ENCODE measurements at regions not wholly inside any gene's neighbourhood (a gene's known extent, or its start where the extent isn't known, plus 50 kb on each side); places are given as distances from the start of the nearest gene placed in this dataset.

DNA sequence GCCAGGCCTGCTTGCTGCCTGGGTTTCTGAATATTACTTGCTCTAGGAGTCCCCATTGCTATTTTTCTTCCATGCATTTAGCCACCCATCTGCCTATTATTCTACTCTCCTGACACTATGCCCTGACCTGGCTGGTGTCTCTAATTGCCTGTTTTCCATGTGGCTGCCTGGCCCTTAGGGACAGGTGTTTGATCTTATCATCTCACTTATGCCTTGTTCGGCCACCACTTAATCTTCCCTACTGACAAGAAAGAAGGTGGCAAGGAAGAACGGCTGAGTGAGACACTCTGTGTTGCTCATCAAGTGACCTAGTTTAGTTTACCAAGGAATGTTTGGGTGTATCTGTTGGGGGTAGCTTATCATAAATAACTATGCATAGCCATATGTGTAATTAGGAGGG, 50.4 kb upstream of the RAPH1 start:
- Mint-ChIP-seq H3K9me3 (no peaks in the 10 kb centered on the region), H3K27me3 (ENCODE audit: low read depth) (peaks cover 6% of the 10 kb centered on the region), H3K36me3 (ENCODE audit: insufficient read depth in 2 of 2) (no peaks in the 10 kb centered on the region), H3K4me3 (peak overlapping the region in 1 of 2 donors; percentile 19), H3K27ac (no peak overlapping the region), H3K4me1 (ENCODE audit: low read depth) (peaks cover 26% of the 10 kb centered on the region)
- DNase-seq: no peak
- ATAC-seq (replicated peaks in 1 of 2): no peak

DNA sequence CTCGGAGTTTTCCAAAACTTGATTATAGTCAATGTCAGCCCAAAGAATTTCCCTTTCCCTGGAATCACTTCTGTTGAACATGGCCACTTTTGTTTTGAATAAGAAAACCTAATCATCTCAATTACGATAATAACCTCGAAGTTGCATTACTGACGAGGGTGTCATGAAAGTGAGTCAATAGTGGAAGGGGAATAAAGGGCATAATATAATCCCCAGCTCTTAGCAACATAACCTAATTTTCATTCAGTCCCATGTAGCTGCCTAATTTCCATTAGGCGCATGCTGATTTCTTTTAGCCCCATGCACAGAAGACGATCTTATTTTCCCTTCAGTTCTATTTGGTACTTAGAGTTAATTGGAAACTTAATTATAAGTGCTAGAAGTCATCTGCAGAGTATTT, 51.1 kb upstream of the RAPH1 start:
- DNase-seq: no peak
- no peaks in the 10 kb centered on the region for H3K9me3 Mint-ChIP-seq
- peaks cover 29% of the 10 kb centered on the region for H3K4me1 Mint-ChIP-seq (ENCODE audit: low read depth)
- no peaks in the 10 kb centered on the region for H3K36me3 Mint-ChIP-seq (ENCODE audit: insufficient read depth in 2 of 2)
- H3K27ac Mint-ChIP-seq: no peak overlapping the region
- H3K4me3 Mint-ChIP-seq: peak overlapping the region in 1 of 2 donors; percentile 19
- H3K27me3 Mint-ChIP-seq (ENCODE audit: low read depth): peaks cover 6% of the 10 kb centered on the region
- ATAC-seq (replicated peaks in 1 of 2): peak in 1 of 2 donors; percentile 12

DNA sequence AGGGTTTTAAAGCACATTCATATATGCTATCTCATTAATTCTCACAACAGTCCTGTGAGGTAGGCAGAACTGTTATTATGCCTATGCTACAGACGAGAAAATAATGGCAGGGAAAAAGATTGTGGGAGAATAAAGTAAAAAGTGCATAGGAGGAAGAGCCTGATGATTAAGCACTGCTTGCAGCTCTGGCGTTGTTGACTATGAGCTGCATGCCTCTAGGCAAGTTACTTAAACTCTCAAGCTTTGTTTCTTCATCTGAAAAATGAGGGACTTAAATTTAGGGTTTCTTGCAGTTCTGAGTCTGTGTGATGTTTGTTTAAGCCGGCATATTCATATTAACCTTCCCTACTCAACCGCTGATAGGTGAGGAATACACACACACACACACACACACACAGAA, 51.6 kb upstream of the RAPH1 start:
- DNase-seq (no peak), ATAC-seq (replicated peaks in 1 of 2) (no peak)
- H3K27me3 Mint-ChIP-seq (ENCODE audit: low read depth): peaks cover 6% of the 10 kb centered on the region
- H3K9me3 Mint-ChIP-seq: no peaks in the 10 kb centered on the region
- no peak overlapping the region for H3K27ac Mint-ChIP-seq
- peaks cover 34% of the 10 kb centered on the region for H3K4me1 Mint-ChIP-seq (ENCODE audit: low read depth)
- H3K4me3 Mint-ChIP-seq: no peak overlapping the region
- no peaks in the 10 kb centered on the region for H3K36me3 Mint-ChIP-seq (ENCODE audit: insufficient read depth in 2 of 2)

DNA sequence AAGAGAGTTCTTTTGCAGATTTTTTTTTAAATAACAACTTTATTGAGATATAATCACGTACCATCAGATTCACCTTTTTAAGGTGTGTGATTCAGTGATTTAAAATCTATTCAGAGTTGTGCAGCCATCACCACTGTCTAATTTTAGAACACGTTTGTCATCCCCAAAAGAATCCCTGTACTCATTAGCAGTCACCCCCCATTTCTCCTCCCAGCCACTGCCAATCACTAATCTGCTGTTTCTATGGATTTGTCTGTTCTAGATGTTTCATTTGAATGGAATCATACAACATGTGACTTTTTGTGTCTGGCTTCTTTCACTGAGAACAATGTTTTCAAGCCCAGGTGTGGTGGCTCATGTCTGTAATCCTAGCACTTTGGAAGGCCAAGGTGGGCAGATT, 55.4 kb upstream of the RAPH1 start:
- Mint-ChIP-seq H3K36me3 (ENCODE audit: insufficient read depth in 2 of 2) (no peaks in the 10 kb centered on the region), H3K27ac (no peak overlapping the region), H3K9me3 (no peaks in the 10 kb centered on the region), H3K27me3 (ENCODE audit: low read depth) (peaks cover 3% of the 10 kb centered on the region), H3K4me1 (ENCODE audit: low read depth) (peaks cover 18% of the 10 kb centered on the region), H3K4me3 (no peak overlapping the region)
- ATAC-seq (replicated peaks in 1 of 2) (no peak), DNase-seq (no peak)

DNA sequence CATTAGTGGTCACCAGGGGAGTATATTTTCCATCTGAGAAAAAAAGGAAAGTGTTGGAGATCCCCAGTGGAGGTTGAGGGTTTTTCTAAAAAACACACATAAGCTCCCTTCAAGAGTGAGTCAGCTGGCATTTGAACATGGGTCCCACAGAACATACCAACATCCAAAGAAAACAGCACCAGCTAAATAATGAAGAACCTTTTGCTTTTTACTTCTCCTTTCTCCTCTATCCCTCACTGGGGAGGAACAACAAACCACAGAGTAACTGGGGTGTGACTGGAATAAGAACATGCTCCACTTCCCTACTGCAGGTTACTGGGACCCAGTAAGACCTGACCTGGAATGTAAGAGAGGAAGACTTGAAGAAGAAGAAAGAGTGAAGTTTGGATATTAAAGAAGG, 56.5 kb upstream of the RAPH1 start:
- H3K4me3 Mint-ChIP-seq: no peak overlapping the region
- H3K4me1 Mint-ChIP-seq (ENCODE audit: low read depth): peaks cover 10% of the 10 kb centered on the region
- DNase-seq: no peak
- no peaks in the 10 kb centered on the region for H3K9me3 Mint-ChIP-seq
- H3K36me3 Mint-ChIP-seq (ENCODE audit: insufficient read depth in 2 of 2): no peaks in the 10 kb centered on the region
- no peak for ATAC-seq (replicated peaks in 1 of 2)
- H3K27me3 Mint-ChIP-seq (ENCODE audit: low read depth): peaks cover 2% of the 10 kb centered on the region
- H3K27ac Mint-ChIP-seq: no peak overlapping the region

DNA sequence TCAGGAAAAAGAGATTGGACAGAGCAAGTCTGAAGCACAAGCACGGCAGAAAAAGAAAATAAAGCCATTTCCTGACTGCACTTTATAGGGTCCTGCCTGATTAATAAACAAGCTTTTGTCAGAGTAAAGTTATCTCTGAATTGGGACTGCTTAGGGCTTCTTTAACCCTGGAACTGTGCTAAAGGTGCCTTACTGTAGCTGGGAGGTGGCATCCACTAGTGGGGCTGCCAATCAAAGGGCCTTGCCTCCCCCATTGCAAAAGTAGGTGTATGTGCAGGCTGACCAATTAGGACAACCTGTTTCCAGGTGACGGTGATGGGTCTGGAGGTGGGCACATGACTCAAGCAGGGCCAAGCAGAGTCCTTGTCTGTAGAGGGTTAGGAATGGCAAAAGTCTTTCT, 57.4 kb upstream of the RAPH1 start:
- DNase-seq: no peak
- ATAC-seq (replicated peaks in 1 of 2): no peak

DNA sequence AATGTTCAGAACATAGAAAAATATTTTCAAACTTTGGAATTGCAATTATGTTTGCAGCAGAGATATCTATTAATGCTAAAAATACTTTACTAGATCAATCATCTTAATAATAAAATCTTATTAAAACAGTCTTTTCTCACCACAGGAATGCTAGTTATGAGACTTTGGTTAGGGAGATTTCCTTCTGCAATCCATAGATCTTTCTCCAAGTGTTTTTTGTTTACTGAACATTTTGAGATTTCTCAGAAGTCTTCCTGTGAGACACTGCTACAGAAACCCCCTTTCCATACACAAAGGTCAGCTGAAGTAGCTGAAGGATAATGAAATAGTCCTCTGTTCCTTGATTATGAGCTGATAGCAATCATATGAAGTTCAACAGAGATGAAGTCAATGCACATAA, 59.4 kb upstream of the RAPH1 start:
- no peak overlapping the region for H3K27ac Mint-ChIP-seq
- peaks cover 28% of the 10 kb centered on the region for H3K4me1 Mint-ChIP-seq (ENCODE audit: low read depth)
- DNase-seq (no peak), ATAC-seq (replicated peaks in 1 of 2) (no peak)
- peaks cover 8% of the 10 kb centered on the region for H3K27me3 Mint-ChIP-seq (ENCODE audit: low read depth)
- peaks cover 0 to 2% of the 10 kb centered on the region in 2 donors for H3K36me3 Mint-ChIP-seq (ENCODE audit: insufficient read depth in 2 of 2)
- no peak overlapping the region for H3K4me3 Mint-ChIP-seq
- no peaks in the 10 kb centered on the region for H3K9me3 Mint-ChIP-seq

More for the DNA sequence above, 57.4 kb upstream of the RAPH1 start:
- H3K27me3 Mint-ChIP-seq (ENCODE audit: low read depth): peaks cover 8% of the 10 kb centered on the region
- peaks cover 10% of the 10 kb centered on the region for H3K4me1 Mint-ChIP-seq (ENCODE audit: low read depth)
- no peak overlapping the region for H3K4me3 Mint-ChIP-seq
- H3K36me3 Mint-ChIP-seq (ENCODE audit: insufficient read depth in 2 of 2): no peaks in the 10 kb centered on the region
- H3K9me3 Mint-ChIP-seq: no peaks in the 10 kb centered on the region
- H3K27ac Mint-ChIP-seq: no peak overlapping the region

DNA sequence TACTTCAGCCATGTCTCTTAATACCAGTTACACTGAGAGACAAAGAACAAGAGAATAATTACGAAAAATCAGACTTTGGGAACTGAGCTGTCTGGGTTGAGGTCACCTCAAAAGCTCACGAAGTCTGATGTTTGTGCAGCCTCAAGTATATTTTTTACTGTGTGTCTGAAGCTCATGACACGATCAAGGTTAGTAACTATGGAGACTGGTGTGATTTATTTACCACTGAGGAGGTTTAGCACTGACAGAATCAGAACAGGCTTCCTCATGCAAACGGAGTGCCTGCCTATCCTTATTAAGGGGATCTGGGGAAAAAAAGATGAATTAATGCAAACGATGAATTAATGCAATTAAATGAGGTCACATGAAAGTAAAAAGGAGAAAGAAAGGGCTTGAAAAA, 61.1 kb upstream of the RAPH1 start:
- no peaks in the 10 kb centered on the region for H3K9me3 Mint-ChIP-seq
- ATAC-seq (replicated peaks in 1 of 2) (peak in 1 of 2 donors; percentile 22), DNase-seq (no peak)
- H3K4me1 Mint-ChIP-seq (ENCODE audit: low read depth): peaks cover 32% of the 10 kb centered on the region
- H3K36me3 Mint-ChIP-seq (ENCODE audit: insufficient read depth in 2 of 2): peaks cover 0 to 2% of the 10 kb centered on the region in 2 donors
- H3K27ac Mint-ChIP-seq: no peak overlapping the region
- H3K27me3 Mint-ChIP-seq (ENCODE audit: low read depth): peaks cover 8% of the 10 kb centered on the region
- no peak overlapping the region for H3K4me3 Mint-ChIP-seq

DNA sequence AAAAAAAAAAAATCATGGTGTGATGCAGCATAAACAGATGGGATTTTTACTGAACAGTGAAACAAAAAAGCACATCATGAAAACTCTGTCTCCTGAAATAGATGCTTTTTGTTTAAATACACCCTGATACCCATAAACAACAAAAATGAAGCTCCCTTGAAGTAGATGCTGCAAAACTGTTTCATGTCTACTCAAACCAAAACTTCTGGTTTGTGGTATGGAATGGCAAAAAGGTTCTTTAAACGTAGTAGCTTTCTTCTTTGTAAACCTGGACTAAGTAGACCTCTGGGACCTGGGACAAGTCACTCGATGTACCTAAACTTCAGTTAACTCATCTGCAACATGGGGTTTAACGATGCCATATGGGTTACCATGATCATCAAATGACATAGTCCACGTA, 64.4 kb upstream of the RAPH1 start:
- no peaks in the 10 kb centered on the region for H3K9me3 Mint-ChIP-seq
- peaks cover 14% of the 10 kb centered on the region for H3K27me3 Mint-ChIP-seq (ENCODE audit: low read depth)
- DNase-seq (peak in 1 of 2 donors; percentile 3), ATAC-seq (replicated peaks in 1 of 2) (peak; percentile 78 to 79)
- peaks cover 0 to 2% of the 10 kb centered on the region in 2 donors for H3K36me3 Mint-ChIP-seq (ENCODE audit: insufficient read depth in 2 of 2)
- H3K4me1 Mint-ChIP-seq (ENCODE audit: low read depth): peaks cover 24% of the 10 kb centered on the region
- no peak overlapping the region for H3K27ac Mint-ChIP-seq
- H3K4me3 Mint-ChIP-seq: peak overlapping the region; percentile 25 to 29

DNA sequence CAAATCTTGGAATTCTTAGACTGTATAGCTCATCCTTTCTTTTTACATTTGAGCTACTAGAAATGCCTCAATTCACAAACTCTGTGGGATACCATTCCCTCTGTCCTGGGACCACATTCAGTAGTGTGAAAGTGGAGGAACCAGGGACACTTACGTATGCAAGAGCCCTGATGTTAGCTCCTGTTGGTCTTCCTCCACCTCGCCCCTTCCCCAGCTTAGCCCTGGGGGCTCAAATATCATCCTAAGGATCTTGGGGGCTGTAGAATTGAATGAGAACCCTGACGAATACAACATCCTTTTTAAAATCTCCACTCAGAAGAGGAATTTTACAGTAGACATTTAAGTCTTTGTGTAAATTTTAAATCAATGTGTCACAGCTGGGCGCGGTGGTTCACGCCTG, 65.2 kb upstream of the RAPH1 start:
- DNase-seq (no peak), ATAC-seq (replicated peaks in 1 of 2) (no peak)
- H3K4me3 Mint-ChIP-seq: no peak overlapping the region
- H3K9me3 Mint-ChIP-seq: no peaks in the 10 kb centered on the region
- H3K4me1 Mint-ChIP-seq (ENCODE audit: low read depth): peaks cover 24% of the 10 kb centered on the region
- no peak overlapping the region for H3K27ac Mint-ChIP-seq
- H3K27me3 Mint-ChIP-seq (ENCODE audit: low read depth): peaks cover 14% of the 10 kb centered on the region
- H3K36me3 Mint-ChIP-seq (ENCODE audit: insufficient read depth in 2 of 2): peaks cover 0 to 2% of the 10 kb centered on the region in 2 donors

DNA sequence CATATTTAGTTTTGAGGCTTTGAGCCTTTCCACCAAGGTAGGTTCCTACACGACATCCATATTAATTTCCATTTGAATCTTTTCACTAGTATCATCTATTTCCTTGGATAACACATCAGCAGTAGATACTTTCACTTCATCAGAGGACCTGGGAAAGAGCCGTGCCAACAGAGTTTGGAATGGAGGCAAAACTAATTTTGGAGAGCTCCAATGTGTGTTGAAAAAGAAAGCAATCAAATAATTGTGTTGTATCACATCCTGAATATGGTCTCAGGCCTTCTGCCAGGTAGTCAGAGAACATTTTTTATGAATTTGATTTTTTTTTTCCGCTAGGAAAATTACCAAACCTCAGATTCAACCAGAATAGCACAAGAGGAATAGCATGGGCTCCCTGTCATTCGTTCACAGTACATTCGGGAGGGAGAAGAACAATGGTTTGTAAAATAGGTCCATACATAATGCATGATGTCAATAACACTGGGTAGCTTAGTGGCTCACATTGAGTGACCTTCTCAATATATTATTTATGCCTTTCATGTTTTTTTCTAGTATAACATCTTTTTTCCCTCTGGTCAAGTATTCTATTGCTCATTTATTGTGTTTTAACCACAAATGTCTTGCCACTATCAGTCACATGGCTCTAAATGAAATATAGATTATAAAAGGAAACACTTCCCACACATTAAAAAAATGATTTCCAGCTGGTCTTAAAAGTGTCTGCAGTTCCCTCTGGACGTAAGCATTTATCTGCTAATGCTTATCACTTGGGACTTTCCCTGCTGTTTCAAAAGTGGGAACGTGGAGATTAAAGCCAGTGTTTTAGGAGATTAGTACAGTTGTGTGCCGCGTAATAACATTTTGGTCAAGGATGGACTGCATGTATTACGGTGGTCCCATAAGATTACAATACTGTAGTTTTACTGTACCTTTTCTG, 68.6 kb upstream of the RAPH1 start:
- peaks cover 6% of the 10 kb centered on the region for H3K27me3 Mint-ChIP-seq (ENCODE audit: low read depth)
- H3K27ac Mint-ChIP-seq: no peak overlapping the region
- no peaks in the 10 kb centered on the region for H3K9me3 Mint-ChIP-seq
- no peaks in the 10 kb centered on the region for H3K36me3 Mint-ChIP-seq (ENCODE audit: insufficient read depth in 2 of 2)
- H3K4me3 Mint-ChIP-seq: no peak overlapping the region
- H3K4me1 Mint-ChIP-seq (ENCODE audit: low read depth): peaks cover 15% of the 10 kb centered on the region
- ATAC-seq (replicated peaks in 1 of 2) (no peak), DNase-seq (no peak)

DNA sequence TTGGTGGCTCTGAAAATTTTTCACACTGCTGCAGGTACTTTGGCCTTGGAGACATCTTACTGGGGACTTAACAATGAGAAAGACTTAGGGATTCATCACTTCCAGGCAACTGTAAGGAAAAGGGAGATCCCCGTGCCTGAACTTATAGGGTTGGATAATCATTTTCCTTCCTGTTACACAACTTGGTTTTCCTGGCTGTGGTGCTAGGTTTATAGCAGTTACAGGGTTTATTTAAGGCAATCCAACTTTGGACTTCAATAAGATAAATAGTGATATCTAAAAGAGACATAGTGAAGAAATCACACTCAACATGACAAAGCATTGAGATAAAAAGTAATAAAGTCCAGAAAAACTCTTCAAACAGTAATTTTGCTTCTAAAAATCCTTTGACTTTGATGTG, 70.2 kb upstream of the RAPH1 start:
- H3K27ac Mint-ChIP-seq: no peak overlapping the region
- H3K9me3 Mint-ChIP-seq: no peaks in the 10 kb centered on the region
- DNase-seq (no peak), ATAC-seq (replicated peaks in 1 of 2) (no peak)
- H3K4me1 Mint-ChIP-seq (ENCODE audit: low read depth): no peaks in the 10 kb centered on the region
- no peak overlapping the region for H3K4me3 Mint-ChIP-seq
- H3K36me3 Mint-ChIP-seq (ENCODE audit: insufficient read depth in 2 of 2): no peaks in the 10 kb centered on the region
- peaks cover 6% of the 10 kb centered on the region for H3K27me3 Mint-ChIP-seq (ENCODE audit: low read depth)

DNA sequence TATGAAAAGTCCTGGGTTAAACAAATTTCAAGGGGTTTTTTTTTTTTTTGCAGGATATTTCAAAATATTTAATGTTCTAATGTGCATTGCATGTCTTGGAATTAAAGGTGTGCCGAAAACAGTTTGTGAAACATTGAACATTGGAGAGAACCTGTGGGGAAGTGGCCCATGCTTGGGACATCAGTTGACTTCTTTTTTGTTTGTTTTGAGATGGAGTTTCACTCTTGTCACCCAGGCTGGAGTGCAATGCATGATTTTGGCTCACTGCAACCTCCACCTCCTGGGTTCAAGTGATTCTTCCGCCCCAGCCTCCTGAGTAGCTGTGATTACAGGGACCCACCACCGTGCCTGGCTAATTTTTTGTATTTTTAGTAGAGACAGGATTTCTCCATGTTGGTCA, 71.0 kb upstream of the RAPH1 start:
- Mint-ChIP-seq H3K4me3 (no peak overlapping the region), H3K27ac (no peak overlapping the region), H3K4me1 (ENCODE audit: low read depth) (no peaks in the 10 kb centered on the region), H3K27me3 (ENCODE audit: low read depth) (peaks cover 6% of the 10 kb centered on the region), H3K36me3 (ENCODE audit: insufficient read depth in 2 of 2) (no peaks in the 10 kb centered on the region), H3K9me3 (no peaks in the 10 kb centered on the region)
- DNase-seq: no peak
- ATAC-seq (replicated peaks in 1 of 2): no peak

DNA sequence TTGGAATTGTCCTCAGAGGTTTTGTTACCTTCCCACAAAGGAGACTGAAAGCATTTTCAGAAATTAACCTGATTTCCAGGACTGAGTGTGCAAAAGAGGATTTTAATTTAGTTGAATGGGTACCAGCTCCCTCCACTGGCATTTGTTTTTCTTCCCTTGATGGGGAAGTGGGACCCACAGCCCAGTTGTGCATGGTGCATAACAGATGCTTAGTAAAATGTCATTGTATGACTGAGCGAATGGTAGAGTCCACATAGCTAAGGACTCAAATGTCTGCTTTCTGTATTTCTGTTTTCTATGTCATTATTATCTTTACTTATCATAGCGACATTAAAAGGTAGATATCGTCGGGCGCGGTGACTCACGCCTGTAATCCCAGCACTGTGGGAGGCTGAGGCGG, 75.5 kb upstream of the RAPH1 start:
- no peaks in the 10 kb centered on the region for H3K9me3 Mint-ChIP-seq
- no peaks in the 10 kb centered on the region for H3K36me3 Mint-ChIP-seq (ENCODE audit: insufficient read depth in 2 of 2)
- H3K4me1 Mint-ChIP-seq (ENCODE audit: low read depth): peaks cover 11% of the 10 kb centered on the region
- no peak for ATAC-seq (replicated peaks in 1 of 2)
- no peak overlapping the region for H3K4me3 Mint-ChIP-seq
- H3K27me3 Mint-ChIP-seq (ENCODE audit: low read depth): no peaks in the 10 kb centered on the region
- DNase-seq: no peak
- H3K27ac Mint-ChIP-seq: no peak overlapping the region
